Breast epithelium (tissue), 3 donors: ENCODE measurements at regions not wholly inside any gene's neighbourhood (a gene's known extent, or its start where the extent isn't known, plus 50 kb on each side); places are given as distances from the start of the nearest gene placed in this dataset.
"Not testable (repeated sequence)": the region's sequence is repeated elsewhere in the genome, so short reads cannot be mapped to it uniquely, and the experiment has no call there.

Experiments
- CTCF ChIP-seq, 3 donors: fragments of 450-650 bp; IDR thresholded peaks; one replicate each; pipeline ENCODE4 v1.5.1; 2016 to 2017; ENCODE audit warnings: antibody characterized with exemption in 3 of 3, mild to moderate bottlenecking in 3 of 3, moderate library complexity in 3 of 3
- POLR2A ChIP-seq: fragments of 450-650 bp; IDR thresholded peaks from one replicate; pipeline ENCODE4 v1.6.1; 2016; ENCODE audit warnings: antibody characterized with exemption, mild to moderate bottlenecking, moderate library complexity
- POLR2AphosphoS5 ChIP-seq, 3 donors: sonication (generic); formaldehyde crosslinking; IDR thresholded peaks; one replicate each; pipeline ENCODE4 v1.6.1; 2017; ENCODE audit warnings: antibody characterized with exemption in 3 of 3

- TF ChIP-seq POLR2A; CTCF (IDR thresholded peaks at IDR 0.05); POLR2AphosphoS5 (IDR thresholded peaks at IDR 0.05): not testable (repeated sequence)
Measured at GRCh38 chr4:126930059-126930458, 702.7 kb upstream of the INTU start.
